GM12878 (cell line): ENCODE measurements at regions not wholly inside any gene's neighbourhood (a gene's known extent, or its start where the extent isn't known, plus 50 kb on each side); places are given as distances from the start of the nearest gene placed in this dataset.

Source experiments
- CHD2 ChIP-seq: IDR thresholded peaks from 2 replicates; pipeline ENCODE4 v1.6.1; 2011; ENCODE audit warnings: low read depth, low read length, improper control_type of control experiment, borderline replicate concordance
- EGR1 ChIP-seq, 2 experiments: IDR thresholded peaks; 1 replicate in 1 of 2; 2 replicates in 1 of 2; pipeline ENCODE4 v1.6.1; 2011 to 2012; ENCODE audit warnings: low read depth in 2 of 2, low read length in 2 of 2, borderline replicate concordance in 1 of 2, mild to moderate bottlenecking in 1 of 2, moderate library complexity in 1 of 2
- POLR2AphosphoS5 ChIP-seq: IDR thresholded peaks from 2 replicates; pipeline ENCODE4 v1.6.1; 2011; ENCODE audit warnings: mild to moderate bottlenecking, low read length, inconsistent platforms
- TAF1 ChIP-seq: IDR thresholded peaks from 2 replicates; pipeline ENCODE4 v1.6.1; 2011; ENCODE audit warnings: mild to moderate bottlenecking, low read depth, low read length, borderline replicate concordance
- TF ChIP-seq, protein P1 (sequence below), 3 experiments: IDR thresholded peaks in 2 of 3; conservative IDR thresholded peaks in 1 of 3; 2 replicates each; pipeline ENCODE4 v1.5.1; 2011; ENCODE audit warnings: low read depth in 3 of 3, low read length in 3 of 3, mild to moderate bottlenecking in 3 of 3, control low read depth in 2 of 3, moderate library complexity in 2 of 3, inconsistent platforms in 1 of 3, mixed read lengths in 1 of 3; ENCODE audit not compliant: control insufficient read depth in 2 of 3, insufficient read depth in 1 of 3; ENCODE audit errors: extremely low read depth in 1 of 3
- TF ChIP-seq, protein P2 (sequence below): IDR thresholded peaks from 2 replicates; pipeline ENCODE4 v1.6.1; 2011; ENCODE audit warnings: low read depth, mild to moderate bottlenecking, low read length, moderate library complexity, borderline replicate concordance; ENCODE audit errors: extremely low read depth
- TF ChIP-seq, protein P3 (sequence below): IDR thresholded peaks from 2 replicates; pipeline ENCODE4 v1.6.1; 2012; ENCODE audit warnings: mild to moderate bottlenecking, low read depth, low read length

DNA sequence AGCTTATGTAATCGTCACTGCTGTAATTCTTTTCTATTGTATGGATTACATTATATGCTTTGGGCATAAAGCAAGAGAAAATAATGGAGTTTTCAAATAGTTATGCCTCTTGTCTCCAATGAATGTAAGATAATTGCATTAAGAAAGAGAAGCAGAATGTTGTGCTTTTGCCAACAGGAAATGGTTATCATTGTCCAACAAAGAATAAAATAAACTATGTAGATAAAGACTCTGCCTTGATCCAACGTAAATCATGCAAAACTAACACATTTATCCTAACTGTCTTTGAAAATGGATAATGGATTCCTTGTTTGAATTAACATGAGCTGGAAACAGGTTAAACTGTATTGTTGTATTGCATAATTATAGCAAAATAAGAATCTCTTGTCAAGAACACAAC lies 1709.0 kb downstream of the PCDH7 start:
- TF ChIP-seq, protein P1, sequence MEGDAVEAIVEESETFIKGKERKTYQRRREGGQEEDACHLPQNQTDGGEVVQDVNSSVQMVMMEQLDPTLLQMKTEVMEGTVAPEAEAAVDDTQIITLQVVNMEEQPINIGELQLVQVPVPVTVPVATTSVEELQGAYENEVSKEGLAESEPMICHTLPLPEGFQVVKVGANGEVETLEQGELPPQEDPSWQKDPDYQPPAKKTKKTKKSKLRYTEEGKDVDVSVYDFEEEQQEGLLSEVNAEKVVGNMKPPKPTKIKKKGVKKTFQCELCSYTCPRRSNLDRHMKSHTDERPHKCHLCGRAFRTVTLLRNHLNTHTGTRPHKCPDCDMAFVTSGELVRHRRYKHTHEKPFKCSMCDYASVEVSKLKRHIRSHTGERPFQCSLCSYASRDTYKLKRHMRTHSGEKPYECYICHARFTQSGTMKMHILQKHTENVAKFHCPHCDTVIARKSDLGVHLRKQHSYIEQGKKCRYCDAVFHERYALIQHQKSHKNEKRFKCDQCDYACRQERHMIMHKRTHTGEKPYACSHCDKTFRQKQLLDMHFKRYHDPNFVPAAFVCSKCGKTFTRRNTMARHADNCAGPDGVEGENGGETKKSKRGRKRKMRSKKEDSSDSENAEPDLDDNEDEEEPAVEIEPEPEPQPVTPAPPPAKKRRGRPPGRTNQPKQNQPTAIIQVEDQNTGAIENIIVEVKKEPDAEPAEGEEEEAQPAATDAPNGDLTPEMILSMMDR (IDR thresholded peaks at IDR 0.05 in 2 of 3, conservative IDR thresholded peaks at IDR 0.05 in 1 of 3; ENCODE audit: control insufficient read depth in 2 of 3, extremely low read depth in 1 of 3, insufficient read depth in 1 of 3, low read depth in 3 of 3, low read length in 3 of 3) = no peak
- TF ChIP-seq, protein P2, sequence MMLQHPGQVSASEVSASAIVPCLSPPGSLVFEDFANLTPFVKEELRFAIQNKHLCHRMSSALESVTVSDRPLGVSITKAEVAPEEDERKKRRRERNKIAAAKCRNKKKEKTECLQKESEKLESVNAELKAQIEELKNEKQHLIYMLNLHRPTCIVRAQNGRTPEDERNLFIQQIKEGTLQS = no peak
- TF ChIP-seq, protein P3, sequence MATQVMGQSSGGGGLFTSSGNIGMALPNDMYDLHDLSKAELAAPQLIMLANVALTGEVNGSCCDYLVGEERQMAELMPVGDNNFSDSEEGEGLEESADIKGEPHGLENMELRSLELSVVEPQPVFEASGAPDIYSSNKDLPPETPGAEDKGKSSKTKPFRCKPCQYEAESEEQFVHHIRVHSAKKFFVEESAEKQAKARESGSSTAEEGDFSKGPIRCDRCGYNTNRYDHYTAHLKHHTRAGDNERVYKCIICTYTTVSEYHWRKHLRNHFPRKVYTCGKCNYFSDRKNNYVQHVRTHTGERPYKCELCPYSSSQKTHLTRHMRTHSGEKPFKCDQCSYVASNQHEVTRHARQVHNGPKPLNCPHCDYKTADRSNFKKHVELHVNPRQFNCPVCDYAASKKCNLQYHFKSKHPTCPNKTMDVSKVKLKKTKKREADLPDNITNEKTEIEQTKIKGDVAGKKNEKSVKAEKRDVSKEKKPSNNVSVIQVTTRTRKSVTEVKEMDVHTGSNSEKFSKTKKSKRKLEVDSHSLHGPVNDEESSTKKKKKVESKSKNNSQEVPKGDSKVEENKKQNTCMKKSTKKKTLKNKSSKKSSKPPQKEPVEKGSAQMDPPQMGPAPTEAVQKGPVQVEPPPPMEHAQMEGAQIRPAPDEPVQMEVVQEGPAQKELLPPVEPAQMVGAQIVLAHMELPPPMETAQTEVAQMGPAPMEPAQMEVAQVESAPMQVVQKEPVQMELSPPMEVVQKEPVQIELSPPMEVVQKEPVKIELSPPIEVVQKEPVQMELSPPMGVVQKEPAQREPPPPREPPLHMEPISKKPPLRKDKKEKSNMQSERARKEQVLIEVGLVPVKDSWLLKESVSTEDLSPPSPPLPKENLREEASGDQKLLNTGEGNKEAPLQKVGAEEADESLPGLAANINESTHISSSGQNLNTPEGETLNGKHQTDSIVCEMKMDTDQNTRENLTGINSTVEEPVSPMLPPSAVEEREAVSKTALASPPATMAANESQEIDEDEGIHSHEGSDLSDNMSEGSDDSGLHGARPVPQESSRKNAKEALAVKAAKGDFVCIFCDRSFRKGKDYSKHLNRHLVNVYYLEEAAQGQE = no peak
- TF ChIP-seq TAF1 = no peak
- TF ChIP-seq POLR2AphosphoS5 = no peak
- TF ChIP-seq EGR1 (IDR thresholded peaks at IDR 0.05; ENCODE audit: borderline replicate concordance in 1 of 2, low read depth in 2 of 2, low read length in 2 of 2) = no peak
- no peak for TF ChIP-seq CHD2
